ENCODE measurements at regions not wholly inside any gene's neighbourhood (a gene's known extent, or its start where the extent isn't known, plus 50 kb on each side); places are given as distances from the start of the nearest gene placed in this dataset.

DNA sequence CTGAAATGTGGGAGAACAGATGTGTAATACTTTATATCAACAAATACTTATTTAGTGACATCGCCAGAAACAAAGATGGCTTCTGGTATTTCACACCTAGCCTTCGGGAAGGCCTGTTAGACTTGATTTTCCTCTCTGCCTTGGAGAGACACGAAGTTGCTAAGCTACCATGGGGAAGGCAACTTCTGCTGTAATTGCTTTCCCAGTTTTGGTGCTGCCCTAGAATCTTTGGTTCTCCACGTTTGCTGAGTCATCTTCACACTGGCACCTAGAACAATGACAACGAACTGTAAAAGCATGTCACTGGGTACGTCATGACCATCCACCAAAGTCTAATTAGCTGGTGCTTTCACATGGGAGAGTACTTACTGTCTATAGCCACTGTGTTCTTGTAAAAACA, 58.7 kb upstream of the ACTR3 start:
- Histone ChIP-seq H3K4me1 (no peaks in the 10 kb centered on the region), H3K27me3 (replicated peaks in 1 of 7) (no peaks in the 10 kb centered on the region), H3K9me3 (no peaks in the 10 kb centered on the region), H3K4me3 (no peak overlapping the region), H3K27ac (no peak overlapping the region), H3K36me3 (no peaks in the 10 kb centered on the region)
- DNase-seq = no peak
- intact Hi-C loops (cut with DNase I; ENCODE audit: low total_unique reads) = no loop called here
- TF ChIP-seq POLR2A (IDR thresholded peaks at IDR 0.05) (no peak), POLR2AphosphoS5 (IDR thresholded peaks at IDR 0.05) (no peak)
- 81 to 93% (median 93%) methylated on average over 6 of the region's 6 CpGs for WGBS, 5 donors

DNA sequence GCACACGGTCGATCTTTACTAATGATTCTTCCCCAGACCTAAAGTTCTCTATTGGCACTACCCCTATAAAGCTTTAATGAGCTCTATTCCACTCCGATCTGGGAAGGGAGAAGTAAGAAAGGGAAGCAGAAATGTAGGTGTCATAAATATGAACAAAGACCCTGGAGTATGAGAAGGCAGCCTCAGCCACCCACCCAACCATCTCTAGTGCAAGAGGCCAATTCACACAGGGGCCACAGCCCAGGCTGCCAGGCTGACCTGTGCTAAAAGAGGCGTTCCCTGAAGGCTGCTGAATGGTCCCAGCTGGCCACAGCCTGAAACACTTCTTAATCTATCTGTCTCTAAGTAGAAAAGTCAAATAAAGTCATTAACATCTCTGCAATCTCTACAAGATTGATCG, 60.1 kb upstream of the ACTR3 start:
- Histone ChIP-seq H3K27ac (no peak overlapping the region), H3K9me3 (no peaks in the 10 kb centered on the region), H3K4me3 (no peak overlapping the region), H3K4me1 (no peaks in the 10 kb centered on the region), H3K36me3 (no peaks in the 10 kb centered on the region), H3K27me3 (replicated peaks in 1 of 7) (no peaks in the 10 kb centered on the region)
- no peak for TF ChIP-seq POLR2AphosphoS5 (IDR thresholded peaks at IDR 0.05)
- TF ChIP-seq, protein P1, sequence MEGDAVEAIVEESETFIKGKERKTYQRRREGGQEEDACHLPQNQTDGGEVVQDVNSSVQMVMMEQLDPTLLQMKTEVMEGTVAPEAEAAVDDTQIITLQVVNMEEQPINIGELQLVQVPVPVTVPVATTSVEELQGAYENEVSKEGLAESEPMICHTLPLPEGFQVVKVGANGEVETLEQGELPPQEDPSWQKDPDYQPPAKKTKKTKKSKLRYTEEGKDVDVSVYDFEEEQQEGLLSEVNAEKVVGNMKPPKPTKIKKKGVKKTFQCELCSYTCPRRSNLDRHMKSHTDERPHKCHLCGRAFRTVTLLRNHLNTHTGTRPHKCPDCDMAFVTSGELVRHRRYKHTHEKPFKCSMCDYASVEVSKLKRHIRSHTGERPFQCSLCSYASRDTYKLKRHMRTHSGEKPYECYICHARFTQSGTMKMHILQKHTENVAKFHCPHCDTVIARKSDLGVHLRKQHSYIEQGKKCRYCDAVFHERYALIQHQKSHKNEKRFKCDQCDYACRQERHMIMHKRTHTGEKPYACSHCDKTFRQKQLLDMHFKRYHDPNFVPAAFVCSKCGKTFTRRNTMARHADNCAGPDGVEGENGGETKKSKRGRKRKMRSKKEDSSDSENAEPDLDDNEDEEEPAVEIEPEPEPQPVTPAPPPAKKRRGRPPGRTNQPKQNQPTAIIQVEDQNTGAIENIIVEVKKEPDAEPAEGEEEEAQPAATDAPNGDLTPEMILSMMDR (IDR thresholded peaks at IDR 0.05 in 8 of 11, conservative IDR thresholded peaks at IDR 0.05 in 3 of 11) = no peak
- no peak for TF ChIP-seq POLR2A (IDR thresholded peaks at IDR 0.05)
- 72 to 88% (median 76%) methylated on average over 5 of the region's 5 CpGs for WGBS, 5 donors
- intact Hi-C loops (cut with DNase I; ENCODE audit: low total_unique reads) = no loop called here
- no peak for DNase-seq

DNA sequence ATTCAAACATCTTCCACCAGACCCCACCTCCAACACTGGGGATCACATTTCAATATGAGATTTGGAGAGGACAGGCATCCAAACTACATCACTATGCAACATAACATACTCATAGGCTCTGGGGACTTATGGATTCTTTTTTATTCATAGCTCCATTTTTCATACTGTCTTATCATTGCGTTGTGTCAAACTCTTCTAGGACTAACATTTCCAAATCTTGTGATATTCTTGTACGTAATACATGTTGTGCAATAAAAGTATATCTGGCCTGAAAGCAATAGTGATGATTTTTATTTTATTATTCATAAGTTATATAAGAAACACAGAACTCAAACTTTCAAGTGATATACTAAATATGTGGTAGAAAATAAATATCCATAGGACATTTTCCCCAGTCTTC, 60.6 kb upstream of the ACTR3 start:
- Histone ChIP-seq H3K27me3 (replicated peaks in 1 of 7) (no peaks in the 10 kb centered on the region), H3K4me3 (no peak overlapping the region), H3K9me3 (no peaks in the 10 kb centered on the region), H3K27ac (no peak overlapping the region), H3K36me3 (no peaks in the 10 kb centered on the region), H3K4me1 (no peaks in the 10 kb centered on the region)
- DNase-seq = no peak
- 49 to 89% (median 78%) methylated on average over 2 of the region's 2 CpGs for WGBS, 5 donors
- no peak for TF ChIP-seq POLR2A (IDR thresholded peaks at IDR 0.05)
- TF ChIP-seq, protein P1 (IDR thresholded peaks at IDR 0.05 in 8 of 11, conservative IDR thresholded peaks at IDR 0.05 in 3 of 11) = no peak
- TF ChIP-seq POLR2AphosphoS5 (IDR thresholded peaks at IDR 0.05) = no peak
- intact Hi-C loops (cut with DNase I; ENCODE audit: low total_unique reads) = no loop called here

DNA sequence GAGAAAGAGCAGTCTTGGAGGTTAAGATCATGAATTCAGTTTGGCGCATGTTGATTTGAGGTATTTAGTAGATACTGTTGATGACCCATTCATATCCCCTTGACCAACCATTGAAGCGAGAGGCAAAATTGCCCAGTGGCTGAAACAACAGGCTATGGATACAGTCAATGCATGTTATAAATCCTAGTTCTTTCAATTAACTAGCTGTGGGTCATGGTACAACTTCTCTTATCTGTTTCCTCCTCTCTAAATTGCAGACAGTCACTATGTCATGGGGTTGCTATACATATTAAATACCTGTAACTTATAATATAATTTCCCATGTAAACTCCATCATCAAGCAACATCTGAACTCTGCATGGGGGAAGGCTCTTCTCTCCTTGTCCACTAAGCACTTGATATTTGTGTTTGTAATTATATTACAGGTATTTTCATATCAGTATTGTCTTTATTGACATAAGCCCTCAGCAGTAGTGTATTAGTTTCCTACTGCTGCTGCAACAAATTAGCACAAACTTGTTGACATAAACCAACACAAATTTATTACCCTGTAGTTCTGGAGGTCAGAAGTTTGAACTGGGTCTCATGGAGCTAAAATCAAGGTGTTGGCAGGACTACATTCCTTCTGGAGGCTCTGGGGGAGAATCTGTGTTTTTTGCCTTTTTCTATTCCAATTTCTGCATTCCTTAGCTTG, 61.7 kb upstream of the ACTR3 start:
- H3K4me3 ChIP-seq = no peak overlapping the region
- TF ChIP-seq POLR2A (IDR thresholded peaks at IDR 0.05) (no peak), POLR2AphosphoS5 (IDR thresholded peaks at IDR 0.05) (no peak)
- TF ChIP-seq, protein P1 (IDR thresholded peaks at IDR 0.05 in 8 of 11, conservative IDR thresholded peaks at IDR 0.05 in 3 of 11) = no peak
- H3K27ac ChIP-seq = no peak overlapping the region
- no peaks in the 10 kb centered on the region for H3K4me1 ChIP-seq
- intact Hi-C loops (cut with DNase I; ENCODE audit: low total_unique reads) = no loop called here
- no peaks in the 10 kb centered on the region for H3K27me3 ChIP-seq (replicated peaks in 1 of 7)
- DNase-seq = no peak
- H3K9me3 ChIP-seq = no peaks in the 10 kb centered on the region
- H3K36me3 ChIP-seq = no peaks in the 10 kb centered on the region
- 95 to 98% (median 97%) methylated on average over 2 of the region's 2 CpGs for WGBS, 5 donors

All from spleen (tissue), 11 donors.